GM04504 (cell line): ENCODE measurements at regions not wholly inside any gene's neighbourhood (a gene's known extent, or its start where the extent isn't known, plus 50 kb on each side); places are given as distances from the start of the nearest gene placed in this dataset.

Experiments used
- DNase-seq: peaks from one replicate; pipeline ENCODE4 v3.0.0-alpha.2; 2012; ENCODE audit warnings: low read depth

GRCh38 chr18:76684265-76684664 is 138.1 kb upstream of the ZNF236 start:
- DNase-seq: no peak

GRCh38 chr18:76679945-76680344 is 142.4 kb upstream of the ZNF236 start:
- DNase-seq: no peak

- DNase-seq: no peak
Observed at GRCh38 chr18:76679259-76679658, 143.1 kb upstream of the ZNF236 start.

GRCh38 chr18:76678248-76678647 is 144.1 kb upstream of the ZNF236 start:
- DNase-seq: no peak

- DNase-seq: no peak
Observed at GRCh38 chr18:76674596-76674995, 147.8 kb upstream of the ZNF236 start.

- no peak for DNase-seq
Observed at GRCh38 chr18:76673281-76674185, 148.8 kb upstream of the ZNF236 start.

- no peak for DNase-seq
Observed at GRCh38 chr18:76672627-76673026, 149.7 kb upstream of the ZNF236 start.

- no peak for DNase-seq
Observed at GRCh38 chr18:76670564-76671288, 151.6 kb upstream of the ZNF236 start.

- DNase-seq: no peak
Observed at GRCh38 chr18:76668546-76668945, 153.8 kb upstream of the ZNF236 start.

- no peak for DNase-seq
Observed at GRCh38 chr18:76668119-76668518, 154.2 kb upstream of the ZNF236 start.

- no peak for DNase-seq
Observed at GRCh38 chr18:76667603-76668002, 154.8 kb upstream of the ZNF236 start.

GRCh38 chr18:76662626-76663025 is 159.7 kb upstream of the ZNF236 start:
- no peak for DNase-seq

GRCh38 chr18:76660571-76661192 is 161.7 kb upstream of the ZNF236 start:
- DNase-seq: no peak

- DNase-seq: no peak
Observed at GRCh38 chr18:76658627-76659026, 163.6 kb upstream of the ZNF516 start.

- DNase-seq: no peak
Observed at GRCh38 chr18:76657911-76658470, 162.9 kb upstream of the ZNF516 start.

- no peak for DNase-seq
Observed at GRCh38 chr18:76656925-76657827, 162.1 kb upstream of the ZNF516 start.

- DNase-seq: no peak
Observed at GRCh38 chr18:76654577-76654976, 159.5 kb upstream of the ZNF516 start.

- DNase-seq: no peak
Observed at GRCh38 chr18:76647322-76647721, 152.3 kb upstream of the ZNF516 start.

- no peak for DNase-seq
Observed at GRCh38 chr18:76644580-76644979, 149.5 kb upstream of the ZNF516 start.

- DNase-seq: no peak
Observed at GRCh38 chr18:76643996-76644395, 149.0 kb upstream of the ZNF516 start.

- no peak for DNase-seq
Observed at GRCh38 chr18:76643199-76643598, 148.2 kb upstream of the ZNF516 start.
